GM21367 (cell line): ENCODE measurements at regions not wholly inside any gene's neighbourhood (a gene's known extent, or its start where the extent isn't known, plus 50 kb on each side); places are given as distances from the start of the nearest gene placed in this dataset.

Source experiments
- ATAC-seq: cut with Tn5 transposase; IDR thresholded peaks from one replicate; pipeline ENCODE4 v1.9.1; 2021; ENCODE audit not compliant: unreplicated experiment

- no peak for ATAC-seq
Measured at GRCh38 chr5:11962122-11962521, 57.9 kb upstream of the CTNND2 start.

- ATAC-seq, result no peak
Measured at GRCh38 chr5:11958321-11958720, 54.1 kb upstream of the CTNND2 start.

GRCh38 chr5:11955331-11955730 lies 51.1 kb upstream of the CTNND2 start:
- no peak for ATAC-seq
